ENCODE measurements at regions not wholly inside any gene's neighbourhood (a gene's known extent, or its start where the extent isn't known, plus 50 kb on each side); places are given as distances from the start of the nearest gene placed in this dataset.

DNA sequence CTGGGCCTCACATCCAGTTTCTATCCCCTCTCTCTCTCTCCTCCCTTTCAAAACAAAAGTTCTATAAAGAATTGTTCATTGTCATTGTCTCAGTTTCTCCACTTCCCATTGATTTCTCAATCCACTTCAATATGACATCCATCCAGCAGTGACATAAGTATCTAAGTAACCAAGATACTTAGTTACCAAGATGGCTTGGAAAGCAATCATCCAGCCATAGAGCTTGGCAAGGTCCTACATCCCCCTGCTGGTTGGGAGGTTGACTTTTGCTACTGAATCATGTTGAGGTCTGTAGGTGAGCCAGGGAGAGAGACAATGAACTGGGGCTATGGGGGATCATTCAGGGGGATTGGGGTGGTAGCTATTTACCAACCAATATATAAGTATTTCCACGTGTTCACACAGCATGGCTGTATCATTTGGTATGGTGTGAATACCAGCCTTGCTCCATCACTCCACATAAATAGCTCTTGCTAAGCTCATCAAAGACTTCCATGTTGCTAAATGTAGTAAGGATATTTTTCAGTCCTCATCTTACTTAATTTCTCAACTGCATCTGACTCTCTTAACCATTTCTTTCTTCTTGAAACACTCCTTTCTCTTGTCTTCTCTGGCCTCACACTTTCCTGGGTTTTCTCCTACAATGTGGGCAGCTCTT lies 58.8 kb upstream of the NTRK3 start:
- Histone ChIP-seq H3K36me3 (ENCODE audit: control insufficient read depth in 1 of 2, insufficient read depth in 2 of 2, low read length in 2 of 2) (no peaks in the 10 kb centered on the region), H4K20me1 (ENCODE audit: insufficient read depth) (no peaks in the 10 kb centered on the region), H3K9me2 (ENCODE audit: insufficient read depth) (no peaks in the 10 kb centered on the region), H3K4me1 (ENCODE audit: control insufficient read depth in 1 of 2, insufficient read depth in 2 of 2, low read length in 2 of 2) (no peaks in the 10 kb centered on the region), H3K9me3 (ENCODE audit: control insufficient read depth in 1 of 2, insufficient read depth in 1 of 2, low read depth in 1 of 2, low read length in 2 of 2) (no peaks in the 10 kb centered on the region), H3K27me3 (ENCODE audit: insufficient read depth, low read length) (peaks cover 43% of the 10 kb centered on the region; the same call in 1 of the 2 replicates), H2AFZ (ENCODE audit: low read depth, low read length, poor library complexity, severe bottlenecking) (no peak overlapping the region), H3K27ac (ENCODE audit: low read depth, low read length) (no peak overlapping the region), H3K79me2 (ENCODE audit: insufficient read depth, low read length) (no peaks in the 10 kb centered on the region), H3K4me2 (ENCODE audit: low read length) (no peak overlapping the region), H3K9ac (ENCODE audit: low read length) (no peak overlapping the region), H3K4me3 (replicated peaks in 1 of 2; ENCODE audit: low read depth in 1 of 2, low read length in 2 of 2) (no peak overlapping the region)
- ChIA-PET POLR2A (no interaction called here), RAD21 (ENCODE audit: low non-redundant PET in 1 of 2, low total read pairs in 2 of 2, uncharacterized antibody in 2 of 2, unreplicated experiment in 2 of 2) (no interaction called here), CTCF (no interaction called here)
- intact Hi-C loops (cut with micrococcal nuclease) = no loop called here
- no peak for TF ChIP-seq ZFX (IDR thresholded peaks at IDR 0.05)
- TF ChIP-seq, protein P1, sequence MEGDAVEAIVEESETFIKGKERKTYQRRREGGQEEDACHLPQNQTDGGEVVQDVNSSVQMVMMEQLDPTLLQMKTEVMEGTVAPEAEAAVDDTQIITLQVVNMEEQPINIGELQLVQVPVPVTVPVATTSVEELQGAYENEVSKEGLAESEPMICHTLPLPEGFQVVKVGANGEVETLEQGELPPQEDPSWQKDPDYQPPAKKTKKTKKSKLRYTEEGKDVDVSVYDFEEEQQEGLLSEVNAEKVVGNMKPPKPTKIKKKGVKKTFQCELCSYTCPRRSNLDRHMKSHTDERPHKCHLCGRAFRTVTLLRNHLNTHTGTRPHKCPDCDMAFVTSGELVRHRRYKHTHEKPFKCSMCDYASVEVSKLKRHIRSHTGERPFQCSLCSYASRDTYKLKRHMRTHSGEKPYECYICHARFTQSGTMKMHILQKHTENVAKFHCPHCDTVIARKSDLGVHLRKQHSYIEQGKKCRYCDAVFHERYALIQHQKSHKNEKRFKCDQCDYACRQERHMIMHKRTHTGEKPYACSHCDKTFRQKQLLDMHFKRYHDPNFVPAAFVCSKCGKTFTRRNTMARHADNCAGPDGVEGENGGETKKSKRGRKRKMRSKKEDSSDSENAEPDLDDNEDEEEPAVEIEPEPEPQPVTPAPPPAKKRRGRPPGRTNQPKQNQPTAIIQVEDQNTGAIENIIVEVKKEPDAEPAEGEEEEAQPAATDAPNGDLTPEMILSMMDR (IDR thresholded peaks at IDR 0.05 in 2 of 3, conservative IDR thresholded peaks at IDR 0.05 in 1 of 3; ENCODE audit: borderline replicate concordance in 1 of 3, insufficient read depth in 1 of 3, low read depth in 2 of 3, low read length in 2 of 3) = no peak
- no peak for TF ChIP-seq TCF7L2 (IDR thresholded peaks at IDR 0.05; ENCODE audit: borderline replicate concordance, extremely low read depth, insufficient read depth, insufficient read length)
- TF ChIP-seq POLR2AphosphoS5 (IDR thresholded peaks at IDR 0.05; ENCODE audit: low read depth, low read length) = no peak
- no peak for TF ChIP-seq YY1 (IDR thresholded peaks at IDR 0.05; ENCODE audit: extremely low read depth, insufficient replicate concordance, low read depth, low read length)
- no peak for TF ChIP-seq RAD21 (IDR thresholded peaks at IDR 0.05; ENCODE audit: low read depth)
- ATAC-seq = no peak
- no peak for DNase-seq (ENCODE audit: low read depth, low spot score)
- BruUV-seq (replicated peaks) = no TSS peak
